HG03060 (cell line): ENCODE measurements at regions not wholly inside any gene's neighbourhood (a gene's known extent, or its start where the extent isn't known, plus 50 kb on each side); places are given as distances from the start of the nearest gene placed in this dataset.

Source experiments
- ATAC-seq: cut with Tn5 transposase; IDR thresholded peaks from one replicate; pipeline ENCODE4 v1.9.1; 2021; ENCODE audit warnings: low read depth, moderate number of reproducible peaks; ENCODE audit not compliant: unreplicated experiment

- no peak for ATAC-seq
These were observed 218.5 kb downstream of the SNX13 start for GRCh38 chr7:17721736-17722285.

GRCh38 chr7:17722798-17723197 is 217.5 kb downstream of the SNX13 start:
- ATAC-seq = no peak

DNA sequence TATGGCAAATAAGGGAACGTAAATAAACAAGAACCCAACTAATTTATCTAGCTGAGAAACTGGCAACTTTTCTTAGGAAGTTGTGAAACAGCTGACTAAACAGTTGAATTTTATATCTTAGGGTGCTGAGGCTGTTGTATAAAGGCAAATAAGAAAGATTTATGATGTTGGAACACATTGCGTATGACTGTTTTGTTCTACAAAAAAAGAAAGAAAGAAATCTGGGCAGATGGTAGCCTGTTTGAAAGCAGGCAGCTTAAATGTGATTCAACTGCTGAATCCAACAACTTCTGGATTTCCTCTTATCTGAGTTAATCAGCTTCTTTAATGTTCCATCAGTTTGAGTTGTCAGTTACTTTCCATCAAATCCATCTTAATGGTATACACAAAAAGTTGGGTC is 214.5 kb downstream of the SNX13 start:
- ATAC-seq = no peak

DNA sequence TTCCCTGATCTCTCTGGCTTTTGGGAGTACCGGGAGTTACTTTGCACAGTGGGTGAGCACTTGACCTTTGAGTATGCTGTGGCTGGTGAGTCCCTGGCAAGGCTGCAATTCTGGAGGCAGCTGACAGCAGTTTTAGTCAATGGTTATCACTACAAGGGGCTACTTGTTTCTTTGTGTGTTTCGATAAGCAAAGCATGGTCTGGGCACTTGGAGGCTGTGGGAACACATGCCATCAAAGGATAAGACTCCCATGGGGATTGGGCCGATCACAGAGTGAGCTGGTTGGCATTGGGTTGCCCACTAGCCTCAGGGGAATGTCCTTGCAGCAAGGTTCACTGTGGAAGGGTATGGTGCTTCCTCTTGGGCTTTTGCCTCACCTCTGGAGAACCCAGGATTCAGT is 208.2 kb downstream of the SNX13 start:
- no peak for ATAC-seq
